ENCODE measurements at regions not wholly inside any gene's neighbourhood (a gene's known extent, or its start where the extent isn't known, plus 50 kb on each side); places are given as distances from the start of the nearest gene placed in this dataset.

DNA sequence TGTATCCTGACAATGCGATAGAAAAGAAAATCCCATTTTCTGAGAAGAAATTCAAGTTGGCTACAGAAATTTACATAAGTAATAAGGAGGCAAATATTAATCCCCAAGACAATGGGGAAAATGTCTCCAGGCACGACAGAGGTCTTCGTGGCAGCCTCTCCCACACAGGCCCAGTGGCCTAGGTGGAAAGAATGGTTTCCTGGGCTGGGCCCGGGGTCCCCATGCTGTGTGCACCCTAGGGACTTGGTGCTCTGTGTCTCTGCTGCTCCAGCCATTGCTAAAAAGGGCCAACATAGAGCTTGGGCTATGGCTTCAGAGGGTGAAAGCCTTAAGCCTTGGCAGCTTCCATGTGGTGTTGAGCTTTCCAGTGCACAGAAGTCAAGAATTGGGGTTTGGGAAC is 102.5 kb upstream of the LYPLAL1 start:
- Histone ChIP-seq H3K9me3 (no peaks in the 10 kb centered on the region), H3K36me3 (no peaks in the 10 kb centered on the region), H3K27me3 (no peaks in the 10 kb centered on the region), H3K4me1 (ENCODE audit: insufficient read depth) (no peaks in the 10 kb centered on the region), H3K4me3 (no peak overlapping the region), H3K27ac (no peak overlapping the region)
- intact Hi-C loops (cut with DNase I), result no loop called here
- TF ChIP-seq CTCF (IDR thresholded peaks at IDR 0.05), result no peak
- no peak for TF ChIP-seq EP300 (IDR thresholded peaks at IDR 0.05)
- TF ChIP-seq POLR2A (IDR thresholded peaks at IDR 0.05), result no peak
- DNase-seq, result no peak
- 92 to 97% (median 93%) methylated on average over 4 of the region's 4 CpGs for WGBS, 3 donors

DNA sequence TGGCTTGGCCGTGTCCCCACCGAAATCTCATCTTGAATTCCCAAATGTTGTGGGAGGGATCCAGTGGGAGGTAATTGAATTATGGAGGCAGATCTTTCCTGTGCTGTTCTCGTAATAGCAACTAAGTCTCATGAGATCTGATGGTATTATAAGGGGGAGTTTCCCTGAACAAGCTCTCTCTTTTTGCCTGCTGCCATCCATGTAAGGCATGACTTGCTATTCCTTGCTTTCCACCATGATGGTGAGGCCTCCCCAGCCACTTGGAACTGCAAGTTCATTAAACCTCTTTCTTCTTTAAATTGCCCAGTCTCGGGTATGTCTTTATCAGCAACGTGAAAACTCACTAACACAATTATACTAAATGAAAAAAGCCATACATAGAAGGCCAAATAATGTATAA is 101.3 kb upstream of the LYPLAL1 start:
- Histone ChIP-seq H3K4me1 (ENCODE audit: insufficient read depth) (no peaks in the 10 kb centered on the region), H3K9me3 (no peaks in the 10 kb centered on the region), H3K36me3 (no peaks in the 10 kb centered on the region), H3K4me3 (no peak overlapping the region), H3K27me3 (no peaks in the 10 kb centered on the region), H3K27ac (no peak overlapping the region)
- TF ChIP-seq CTCF (IDR thresholded peaks at IDR 0.05), result no peak
- TF ChIP-seq POLR2A (IDR thresholded peaks at IDR 0.05), result no peak
- no peak for TF ChIP-seq EP300 (IDR thresholded peaks at IDR 0.05)
- no peak for DNase-seq
- WGBS, 3 donors, result 94 to 96% (median 95%) methylated on average over 5 of the region's 5 CpGs
- intact Hi-C loops (cut with DNase I), result no loop called here

DNA sequence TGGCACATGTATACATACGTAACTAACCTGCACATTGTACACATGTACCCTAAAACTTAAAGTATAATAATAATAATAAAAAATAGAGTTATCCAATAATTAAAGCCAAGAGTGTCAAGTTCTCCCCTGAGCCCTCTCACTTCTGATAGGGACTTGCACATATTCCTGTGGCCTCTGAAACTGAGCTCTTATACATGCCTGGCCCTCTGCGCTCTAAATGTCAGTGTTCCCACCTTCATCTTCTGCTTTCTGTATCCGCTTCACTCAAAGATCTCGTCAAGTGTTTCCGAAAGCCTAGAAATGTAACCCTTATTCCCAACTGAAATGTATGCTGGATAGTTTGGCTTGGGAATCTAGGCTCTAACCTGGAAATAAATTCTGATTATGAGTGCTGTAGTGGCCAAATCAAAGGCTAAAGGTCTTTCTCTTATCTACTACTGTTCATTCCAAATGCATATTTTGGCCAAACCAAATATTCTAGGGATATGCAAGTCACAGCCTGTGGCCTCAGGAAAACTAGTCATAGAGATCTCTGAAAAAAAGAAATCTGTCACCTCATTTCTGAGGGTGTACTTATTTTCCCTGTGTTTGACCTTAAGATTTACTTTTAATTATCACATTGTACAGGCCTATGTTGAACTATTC is 99.5 kb upstream of the LYPLAL1 start:
- no peaks in the 10 kb centered on the region for H3K27me3 ChIP-seq
- H3K4me1 ChIP-seq (ENCODE audit: insufficient read depth), result no peaks in the 10 kb centered on the region
- H3K27ac ChIP-seq, result no peak overlapping the region
- no peaks in the 10 kb centered on the region for H3K9me3 ChIP-seq
- WGBS, 3 donors, result 88 to 98% (median 96%) methylated on average over 5 of the region's 5 CpGs
- DNase-seq, result no peak
- no peaks in the 10 kb centered on the region for H3K36me3 ChIP-seq
- no peak for TF ChIP-seq EP300 (IDR thresholded peaks at IDR 0.05)
- no peak for TF ChIP-seq CTCF (IDR thresholded peaks at IDR 0.05)
- TF ChIP-seq POLR2A (IDR thresholded peaks at IDR 0.05), result no peak
- intact Hi-C loops (cut with DNase I), result no loop called here
- no peak overlapping the region for H3K4me3 ChIP-seq

DNA sequence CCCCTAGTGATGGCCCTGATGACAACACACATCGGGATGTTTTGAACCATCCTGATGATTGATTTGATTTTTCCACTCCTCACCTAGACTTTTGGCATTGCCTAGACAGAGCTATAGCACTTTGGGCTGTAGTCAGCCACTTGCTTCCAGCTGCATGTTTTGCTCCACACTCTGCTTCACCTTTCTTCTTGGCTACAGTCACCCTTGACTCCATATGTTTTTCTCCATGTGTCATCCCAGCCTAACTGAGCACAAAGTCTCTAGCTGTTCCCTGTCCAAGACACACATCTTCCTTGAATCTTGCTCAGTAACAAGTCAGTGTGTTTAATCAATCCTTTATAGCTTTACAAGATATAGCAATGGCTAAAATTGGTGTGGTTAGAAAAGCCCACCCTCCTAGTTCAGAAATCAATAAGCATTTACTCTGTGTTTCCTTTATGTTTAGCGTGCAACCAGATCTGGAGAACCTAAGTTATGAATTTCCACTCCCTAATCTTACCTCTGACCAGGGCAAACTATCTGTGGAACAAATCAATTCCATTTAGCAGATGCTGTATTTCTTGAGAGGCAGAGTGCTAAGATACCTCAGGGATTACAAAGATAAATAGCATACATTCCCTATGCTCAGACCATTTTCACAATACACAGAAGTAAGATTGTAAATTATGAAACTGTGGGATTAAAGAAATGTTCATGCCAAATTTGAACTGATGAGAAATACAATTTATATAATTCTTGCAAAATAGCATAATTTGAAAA is 98.4 kb upstream of the LYPLAL1 start:
- TF ChIP-seq POLR2A (IDR thresholded peaks at IDR 0.05) (no peak), EP300 (IDR thresholded peaks at IDR 0.05) (no peak), CTCF (IDR thresholded peaks at IDR 0.05) (no peak)
- WGBS, 3 donors, result 73 to 78% (median 75%) methylated on average over 2 of the region's 2 CpGs
- Histone ChIP-seq H3K27ac (no peak overlapping the region), H3K4me1 (ENCODE audit: insufficient read depth) (no peaks in the 10 kb centered on the region), H3K4me3 (no peak overlapping the region), H3K9me3 (no peaks in the 10 kb centered on the region), H3K36me3 (no peaks in the 10 kb centered on the region), H3K27me3 (no peaks in the 10 kb centered on the region)
- intact Hi-C loops (cut with DNase I), result no loop called here
- DNase-seq, result no peak

Measured in ovary (tissue), 7 donors.